G401.6 (cell line): ENCODE measurements at regions not wholly inside any gene's neighbourhood (a gene's known extent, or its start where the extent isn't known, plus 50 kb on each side); places are given as distances from the start of the nearest gene placed in this dataset.
"Not testable (repeated sequence)": the region's sequence is repeated elsewhere in the genome, so short reads cannot be mapped to it uniquely, and the experiment has no call there.

Source experiments
- FAIRE-seq: peaks from 2 replicates; lab custom pipeline; 2012; peaks lifted over from hg19 to GRCh38; lab: Jason Lieb, UNC

GRCh38 chr1:25131794-25132193 lies 100.5 kb downstream of the SYF2 start:
- no peak for FAIRE-seq

- no peak for FAIRE-seq
Measured at GRCh38 chr1:25130895-25131294, 101.4 kb downstream of the SYF2 start.

DNA sequence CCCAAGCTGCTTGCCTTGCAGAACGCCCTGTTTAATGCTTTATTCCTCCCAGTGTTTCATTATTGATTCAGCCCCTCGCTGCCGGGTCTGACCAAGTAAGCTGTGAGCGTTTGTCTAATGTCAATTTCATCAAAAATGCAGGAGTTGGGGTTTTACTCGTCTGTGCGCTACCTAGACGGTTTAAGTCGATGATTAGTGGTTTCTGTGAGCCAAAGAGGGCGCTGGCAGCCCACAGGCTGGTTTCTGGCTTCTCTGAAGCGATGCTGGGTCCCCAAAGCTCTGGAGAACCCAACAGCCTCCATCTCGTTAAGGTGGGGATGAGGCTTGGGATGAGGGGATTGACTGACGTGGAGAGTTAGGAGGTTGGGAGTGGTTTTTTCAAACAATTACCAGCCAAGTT lies 102.9 kb downstream of the SYF2 start:
- FAIRE-seq: no peak

- no peak for FAIRE-seq
Measured at GRCh38 chr1:25128121-25128621, 104.1 kb downstream of the SYF2 start.

DNA sequence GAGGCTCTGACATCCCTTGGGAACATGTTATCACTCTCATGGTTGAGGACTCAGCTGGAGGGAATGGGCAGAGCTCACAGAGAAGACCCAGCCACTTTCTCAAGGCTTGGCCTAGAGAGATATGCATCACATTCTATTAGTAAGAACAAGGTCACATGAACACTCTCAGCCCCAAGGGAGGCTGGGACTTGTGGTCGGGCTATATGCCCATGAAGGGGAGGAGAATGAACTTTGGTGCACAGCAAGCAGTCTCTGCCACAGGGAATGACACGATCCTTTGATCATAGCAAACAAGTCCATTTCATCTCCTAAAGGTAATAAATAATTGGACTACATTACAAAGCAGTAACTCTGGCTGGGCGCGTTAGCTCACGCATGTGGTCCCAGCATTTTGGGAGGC lies 105.7 kb downstream of the SYF2 start:
- FAIRE-seq: no peak

GRCh38 chr1:25123551-25123950 lies 108.8 kb downstream of the SYF2 start:
- no peak for FAIRE-seq

- no peak for FAIRE-seq
Measured at GRCh38 chr1:25122747-25123146, 109.6 kb downstream of the SYF2 start.

DNA sequence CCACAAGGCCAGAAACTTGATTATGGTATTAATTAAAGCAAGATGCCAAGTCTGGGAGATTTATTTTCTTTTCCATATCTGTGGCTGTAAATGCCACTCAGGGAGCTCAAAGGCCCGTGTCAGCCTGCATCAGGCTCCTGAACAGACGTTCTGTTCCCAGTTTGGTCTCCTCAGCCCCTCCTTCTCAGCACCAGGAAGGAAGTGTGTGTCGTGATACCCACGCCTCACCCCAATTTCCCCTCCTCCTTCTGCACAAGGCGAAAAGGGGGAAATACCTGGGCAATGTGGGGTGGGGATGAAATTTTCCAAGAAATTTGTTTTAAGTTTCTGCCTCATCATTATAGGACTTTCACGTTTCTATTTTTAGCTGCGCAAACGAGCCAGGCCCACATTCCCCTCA lies 112.0 kb downstream of the SYF2 start:
- FAIRE-seq: no peak

- no peak for FAIRE-seq
Measured at GRCh38 chr1:25118546-25118945, 113.8 kb downstream of the SYF2 start.

DNA sequence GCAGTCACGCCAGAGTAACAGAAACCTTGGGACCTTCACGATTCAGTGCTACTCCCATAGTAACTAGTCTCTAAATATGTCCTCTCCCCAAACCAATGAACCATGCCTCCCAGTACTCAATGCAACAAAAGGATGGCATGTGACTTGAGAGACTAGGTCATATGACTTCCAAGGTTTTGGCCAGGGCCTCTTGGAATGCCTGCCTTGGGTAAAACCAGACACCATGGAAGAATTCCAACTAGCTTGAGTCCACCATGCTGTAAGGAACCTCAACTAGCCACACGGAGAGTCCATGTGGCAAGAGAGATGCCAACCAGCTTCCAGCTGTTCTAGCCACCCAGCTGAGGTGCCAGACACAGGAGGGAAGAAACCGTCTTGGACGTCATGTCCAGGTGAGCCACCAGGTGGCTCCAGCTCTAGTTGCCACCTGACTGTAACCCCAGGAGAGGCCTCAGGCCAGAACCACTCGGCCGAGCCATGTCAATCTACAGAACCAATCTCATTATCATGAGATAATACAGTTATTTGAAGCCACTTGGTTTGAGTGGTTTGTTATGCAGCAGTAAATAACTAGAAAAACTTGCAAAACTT lies 115.0 kb downstream of the SYF2 start:
- FAIRE-seq: no peak

GRCh38 chr1:25116832-25117231 lies 115.5 kb downstream of the SYF2 start:
- FAIRE-seq: no peak

- not testable (repeated sequence) for FAIRE-seq
Measured at GRCh38 chr1:25116117-25116516, 116.2 kb downstream of the SYF2 start.

DNA sequence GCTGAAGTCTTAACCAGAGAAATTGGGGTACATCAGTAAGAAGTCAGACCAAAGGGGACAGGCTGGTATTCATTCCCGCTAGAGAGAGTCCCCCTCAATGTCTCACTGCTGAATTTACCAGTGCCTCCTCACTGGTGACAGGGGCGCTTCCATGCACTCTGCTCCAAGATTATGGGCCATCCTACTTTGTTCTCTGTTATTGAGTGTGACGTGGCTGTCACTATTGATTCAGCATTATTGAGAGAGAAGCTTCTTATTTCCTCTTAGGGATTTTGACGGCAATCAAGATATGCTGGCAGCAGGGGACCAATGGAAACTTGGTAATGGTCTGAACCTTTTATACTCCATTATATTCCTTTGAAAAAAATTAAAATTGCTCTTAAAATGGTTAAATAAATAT lies 118.6 kb downstream of the SYF2 start:
- FAIRE-seq: no peak

GRCh38 chr1:25113086-25113485 lies 119.2 kb downstream of the SYF2 start:
- FAIRE-seq: no peak

GRCh38 chr1:25112400-25112799 lies 119.9 kb downstream of the SYF2 start:
- no peak for FAIRE-seq

DNA sequence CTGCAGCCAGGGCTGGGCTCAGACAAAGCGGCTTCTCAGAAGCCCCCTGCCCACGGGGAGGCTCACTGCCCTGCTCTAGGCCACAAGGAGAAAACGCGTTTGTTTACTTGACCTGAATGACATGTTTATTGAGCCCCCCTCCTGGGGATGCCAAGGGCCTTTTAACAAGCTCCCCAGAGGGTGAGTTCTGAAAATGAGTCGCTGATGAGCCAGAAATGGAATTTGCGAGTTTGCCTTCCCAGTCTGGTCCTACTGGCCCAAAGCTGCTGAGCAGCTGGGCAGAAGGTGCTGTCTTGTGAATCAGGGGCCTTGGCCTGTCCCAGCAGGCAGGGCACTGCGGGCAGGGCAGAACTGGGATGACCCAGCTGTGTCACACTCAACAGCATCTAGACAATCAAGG lies 120.6 kb downstream of the SYF2 start:
- no peak for FAIRE-seq

- FAIRE-seq: no peak
Measured at GRCh38 chr1:25110485-25110884, 121.8 kb downstream of the SYF2 start.

- FAIRE-seq: no peak
Measured at GRCh38 chr1:25110036-25110435, 122.3 kb downstream of the SYF2 start.

DNA sequence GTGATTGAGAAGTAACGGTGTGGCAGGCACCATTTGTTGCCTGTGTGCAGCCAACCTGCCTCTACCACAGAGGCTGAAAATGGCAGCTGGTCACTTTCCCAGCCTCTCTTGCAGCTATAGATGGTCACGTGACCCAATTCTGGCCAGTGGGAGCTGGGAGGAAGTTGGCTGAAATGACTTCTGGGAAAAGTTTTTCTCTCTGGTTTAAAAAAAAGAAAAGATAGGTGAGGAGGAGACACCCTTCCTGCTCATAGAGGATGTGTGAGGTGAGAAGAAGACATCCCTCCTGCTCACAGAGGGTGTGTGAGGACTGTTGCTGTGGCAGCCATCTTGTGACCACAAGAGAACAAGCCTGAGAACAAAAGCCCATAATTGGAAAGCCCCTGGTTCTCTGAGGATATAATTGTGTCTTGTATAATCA lies 122.8 kb downstream of the SYF2 start:
- no peak for FAIRE-seq

- no peak for FAIRE-seq
Measured at GRCh38 chr1:25107643-25108010, 124.7 kb downstream of the SYF2 start.

DNA sequence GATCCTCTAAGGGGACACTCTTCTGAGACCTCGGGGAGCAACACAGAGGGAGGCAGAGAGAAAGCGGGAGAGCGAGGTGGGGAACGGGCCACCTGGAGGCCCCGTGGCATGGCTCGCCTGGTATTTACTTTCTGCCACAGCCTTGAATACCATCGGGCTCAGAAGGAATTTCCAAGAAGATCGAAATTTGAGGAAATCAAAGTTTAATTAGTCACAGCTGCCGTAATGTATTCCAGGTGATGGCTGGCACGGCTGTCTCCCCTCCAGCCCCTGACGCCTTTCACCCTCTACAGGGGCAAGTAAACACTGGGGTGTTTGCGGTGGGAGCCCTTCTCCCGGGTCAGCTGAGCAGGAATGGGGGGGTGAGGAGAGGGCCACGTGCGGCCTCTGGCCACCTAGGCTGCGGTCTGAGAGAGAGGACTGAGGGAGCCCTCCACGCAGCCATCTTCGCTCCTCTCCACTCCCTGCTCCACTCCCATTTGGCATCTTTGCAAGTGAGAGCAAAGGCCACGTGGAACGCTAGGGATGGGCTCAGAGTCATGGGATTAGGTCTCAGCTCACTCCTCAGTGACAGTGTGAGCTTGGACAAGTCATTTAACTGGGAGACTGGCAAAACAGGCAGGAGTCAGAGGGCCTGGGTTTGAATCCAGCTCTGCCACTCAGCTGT lies 125.2 kb downstream of the SYF2 start:
- FAIRE-seq: no peak

DNA sequence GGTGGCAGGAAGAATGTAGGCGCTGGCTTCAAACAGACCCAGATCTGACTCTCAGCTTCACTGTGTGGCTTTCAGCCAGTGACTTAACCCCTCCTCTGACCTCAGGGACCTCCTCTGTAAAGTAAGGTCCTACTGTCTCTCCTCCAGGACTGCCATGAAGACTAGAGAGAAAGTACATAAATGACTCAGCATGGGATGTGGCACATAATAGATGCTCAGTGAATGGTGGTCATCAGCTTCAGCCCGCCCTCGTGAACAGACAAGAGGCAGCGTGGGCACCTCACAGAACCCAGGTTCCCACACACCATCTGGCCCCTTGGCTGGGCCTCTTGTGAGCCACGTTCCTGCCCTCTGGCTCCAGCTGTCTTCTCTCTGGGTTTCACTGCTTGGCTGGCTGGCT lies 126.0 kb downstream of the SYF2 start:
- FAIRE-seq: no peak

DNA sequence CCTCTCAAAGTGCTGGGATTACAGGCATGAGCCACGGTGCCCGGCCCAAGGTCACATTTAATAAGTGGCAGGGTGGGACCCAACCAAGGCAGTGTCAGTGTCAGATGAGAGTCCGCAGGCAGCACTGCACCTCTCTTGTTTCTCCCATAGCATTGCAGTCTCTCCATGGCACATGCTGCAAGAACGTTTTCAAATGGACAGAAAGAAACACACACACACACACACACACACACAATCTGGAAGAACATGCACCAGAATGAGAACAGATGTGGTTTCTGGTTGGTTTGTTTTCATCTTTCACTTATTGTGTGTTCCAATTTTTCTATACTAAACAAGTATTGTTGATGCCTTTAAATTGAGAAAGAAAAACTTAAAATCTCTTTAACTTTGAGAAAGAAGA lies 126.5 kb downstream of the SYF2 start:
- no peak for FAIRE-seq

GRCh38 chr1:25104932-25105561 lies 127.3 kb downstream of the SYF2 start:
- FAIRE-seq: no peak
